Kidney (tissue), 13 donors: ENCODE measurements at regions not wholly inside any gene's neighbourhood (a gene's known extent, or its start where the extent isn't known, plus 50 kb on each side); places are given as distances from the start of the nearest gene placed in this dataset.
A peak's percentile ranks its signal among the peaks of the same experiment; 100 is the strongest.

Source experiments
- DNase-seq, 5 donors: peaks; one replicate each; pipeline ENCODE4 v3.0.0-alpha.2; 2013 to 2020
- FAIRE-seq: peaks from 2 replicates; lab custom pipeline; 2012; peaks lifted over from hg19 to GRCh38; lab: Jason Lieb, UNC
- H3K27ac ChIP-seq, 2 donors: one replicate each; pipeline ENCODE4 v1.7.0; 2013; ENCODE audit warnings: low read depth in 2 of 2, low read length in 2 of 2, inconsistent platforms in 1 of 2
- H3K27me3 ChIP-seq: one replicate; pipeline ENCODE4 v1.7.1; 2013; ENCODE audit warnings: low read length, inconsistent platforms; ENCODE audit not compliant: control insufficient read depth, insufficient read depth
- H3K36me3 ChIP-seq, 3 donors: one replicate each; pipeline versions ENCODE4 v1.7.0 to v1.7.1; 2013; ENCODE audit warnings: low read length in 3 of 3, control low read depth in 1 of 3, inconsistent platforms in 1 of 3; ENCODE audit not compliant: insufficient read depth in 3 of 3, control insufficient read depth in 2 of 3
- H3K4me1 ChIP-seq, 3 donors: one replicate each; pipeline versions ENCODE4 v1.7.0 to v1.7.1; 2013; ENCODE audit warnings: low read length in 3 of 3, inconsistent platforms in 1 of 3, low read depth in 1 of 3; ENCODE audit not compliant: control insufficient read depth in 2 of 3, insufficient read depth in 2 of 3
- H3K4me3 ChIP-seq, 3 donors: one replicate each; pipeline versions ENCODE4 v1.7.0 to v1.8.1; 2013; ENCODE audit warnings: low read length in 3 of 3, control low read depth in 1 of 3, inconsistent platforms in 1 of 3
- H3K9ac ChIP-seq, 3 donors: one replicate each; pipeline versions ENCODE4 v1.7.0 to v1.7.1; 2013; ENCODE audit warnings: low read length in 3 of 3, control low read depth in 1 of 3, inconsistent platforms in 1 of 3
- H3K9me3 ChIP-seq, 3 donors: one replicate each; pipeline versions ENCODE4 v1.7.0 to v1.7.1; 2013; ENCODE audit warnings: low read length in 3 of 3, control low read depth in 1 of 3, inconsistent platforms in 1 of 3; ENCODE audit not compliant: control insufficient read depth in 2 of 3, insufficient read depth in 1 of 3
- CTCF ChIP-seq: IDR thresholded peaks from 3 replicates; pipeline ENCODE4 v1.5.1; 2012; ENCODE audit warnings: mild to moderate bottlenecking, moderate library complexity, borderline replicate concordance; ENCODE audit not compliant: insufficient read depth; ENCODE audit errors: extremely low read depth
- intact Hi-C: fragments of 100-400 bp; cut with DNase I; formaldehyde crosslinking; loops from one replicate; pipeline ENCODE4 v1.11.1; 2022
- donor health status: control.
- donor health status: control.
- donor health status: control.
- donor health status: control.
- donor health status: control.
- donor health status: DM: yes; HTN: yes; CAD: no.
- donor health status: Normal renal cell carcinoma (clear cell type).

- no peaks in the 10 kb centered on the region for H3K9me3 ChIP-seq
- no peaks in the 10 kb centered on the region for H3K27me3 ChIP-seq
- H3K4me1 ChIP-seq: no peaks in the 10 kb centered on the region
- DNase-seq (no peak), FAIRE-seq (no peak)
- no peak for TF ChIP-seq CTCF
- no peak overlapping the region for H3K4me3 ChIP-seq
- H3K9ac ChIP-seq: no peak overlapping the region
- intact Hi-C loops: no loop called here
- H3K36me3 ChIP-seq: no peaks in the 10 kb centered on the region
- H3K27ac ChIP-seq: no peak overlapping the region
Observed at GRCh38 chr14:65219353-65219752, 117.0 kb upstream of the MAX start.

- no peak for FAIRE-seq
- intact Hi-C loops: no loop called here
- Histone ChIP-seq H3K27ac (no peak overlapping the region), H3K4me1 (peaks cover 0 to 12% (median 5%) of the 10 kb centered on the region in 3 donors), H3K4me3 (no peak overlapping the region), H3K9me3 (no peaks in the 10 kb centered on the region), H3K27me3 (no peaks in the 10 kb centered on the region), H3K9ac (no peak overlapping the region), H3K36me3 (no peaks in the 10 kb centered on the region)
- peak in 2 of 5 donors; percentile 35 to 42 for DNase-seq
- peak; percentile 67 for TF ChIP-seq CTCF
Observed at GRCh38 chr14:65222440-65222858, 120.1 kb upstream of the MAX start.

GRCh38 chr14:65223636-65224035 is 121.3 kb upstream of the MAX start:
- no peak for DNase-seq
- H3K9me3 ChIP-seq: no peaks in the 10 kb centered on the region
- no peaks in the 10 kb centered on the region for H3K27me3 ChIP-seq
- TF ChIP-seq CTCF: no peak
- no peaks in the 10 kb centered on the region for H3K36me3 ChIP-seq
- no peak for FAIRE-seq
- no peak overlapping the region for H3K27ac ChIP-seq
- intact Hi-C loops: no loop called here
- no peak overlapping the region for H3K4me3 ChIP-seq
- H3K9ac ChIP-seq: no peak overlapping the region
- peaks cover 0 to 12% (median 5%) of the 10 kb centered on the region in 3 donors for H3K4me1 ChIP-seq

- H3K27ac ChIP-seq: peak overlapping the region in 1 of 2 donors; percentile 27
Observed at GRCh38 chr14:65224799-65225198, 122.5 kb upstream of the MAX start.

More at GRCh38 chr14:65224799-65225198, 122.5 kb upstream of the MAX start:
- Histone ChIP-seq H3K27me3 (no peaks in the 10 kb centered on the region), H3K9ac (no peak overlapping the region), H3K4me3 (no peak overlapping the region), H3K36me3 (no peaks in the 10 kb centered on the region), H3K9me3 (no peaks in the 10 kb centered on the region), H3K4me1 (peaks cover 0 to 21% (median 5%) of the 10 kb centered on the region in 3 donors)
- TF ChIP-seq CTCF: no peak
- DNase-seq (no peak), FAIRE-seq (no peak)
- intact Hi-C loops: no loop called here
